Activated naive CD4-positive, alpha-beta T cell treated with anti-CD3 and anti-CD28 coated beads, Interleukin-2, amount 10 ng/mL, durations not matched to agents 7 days and 5 days (primary cell): ENCODE measurements at regions not wholly inside any gene's neighbourhood (a gene's known extent, or its start where the extent isn't known, plus 50 kb on each side); places are given as distances from the start of the nearest gene placed in this dataset.
"Not testable (repeated sequence)": the region's sequence is repeated elsewhere in the genome, so short reads cannot be mapped to it uniquely, and the experiment has no call there.

Source experiments
- CTCF ChIA-PET: fragments of 350-600 bp; sonication (Branson Sonifier 250); formaldehyde crosslinking; loops from one replicate; lab custom pipeline; 2021; ENCODE audit warnings: antibody characterized with exemption; lab: Charles Lee
- DNase-seq: peaks from one replicate; pipeline ENCODE4 v3.0.0-alpha.2; 2020
- H3K27ac Mint-ChIP-seq: one replicate; pipeline ENCODE4 v1.8.0; 2021; ENCODE audit warnings: mild to moderate bottlenecking, moderate library complexity, mixed read lengths
- H3K27me3 Mint-ChIP-seq: one replicate; pipeline ENCODE4 v1.8.0; 2021; ENCODE audit warnings: mild to moderate bottlenecking, mixed read lengths
- H3K36me3 Mint-ChIP-seq: one replicate; pipeline ENCODE4 v1.8.0; 2021; ENCODE audit warnings: mixed read lengths
- H3K4me1 Mint-ChIP-seq: one replicate; pipeline ENCODE4 v1.8.0; 2021; ENCODE audit warnings: mixed read lengths
- H3K4me3 Mint-ChIP-seq: one replicate; pipeline ENCODE4 v1.8.0; 2021; ENCODE audit warnings: mild to moderate bottlenecking, moderate library complexity, mixed read lengths
- H3K9me3 Mint-ChIP-seq: one replicate; pipeline ENCODE4 v1.8.0; 2021; ENCODE audit warnings: mixed read lengths

GRCh38 chr21:10354851-10355578 lies 166.4 kb upstream of the TPTE start:
- not testable (repeated sequence) for H3K27ac Mint-ChIP-seq, H3K4me3 Mint-ChIP-seq
- H3K9me3 Mint-ChIP-seq = peaks cover 69% of the 10 kb centered on the region

GRCh38 chr21:10359120-10359519 lies 162.3 kb upstream of the TPTE start:
- H3K27ac Mint-ChIP-seq, H3K4me3 Mint-ChIP-seq, CTCF ChIA-PET, DNase-seq, H3K27me3 Mint-ChIP-seq, H3K36me3 Mint-ChIP-seq, H3K4me1 Mint-ChIP-seq: not testable (repeated sequence)
- H3K9me3 Mint-ChIP-seq = peaks cover 60% of the 10 kb centered on the region

More at GRCh38 chr21:10354851-10355578, 166.4 kb upstream of the TPTE start:
- DNase-seq, H3K4me1 Mint-ChIP-seq, CTCF ChIA-PET, H3K27me3 Mint-ChIP-seq, H3K36me3 Mint-ChIP-seq: not testable (repeated sequence)

GRCh38 chr21:10359911-10360310 lies 161.5 kb upstream of the TPTE start:
- H3K9me3 Mint-ChIP-seq = peaks cover 52% of the 10 kb centered on the region
- H3K4me3 Mint-ChIP-seq, H3K27me3 Mint-ChIP-seq, H3K36me3 Mint-ChIP-seq, DNase-seq, H3K27ac Mint-ChIP-seq, CTCF ChIA-PET, H3K4me1 Mint-ChIP-seq: not testable (repeated sequence)

- H3K36me3 Mint-ChIP-seq, H3K4me1 Mint-ChIP-seq, H3K27ac Mint-ChIP-seq, H3K4me3 Mint-ChIP-seq, DNase-seq, CTCF ChIA-PET, H3K27me3 Mint-ChIP-seq: not testable (repeated sequence)
- H3K9me3 Mint-ChIP-seq = peaks cover 44% of the 10 kb centered on the region
Measured at GRCh38 chr21:10361214-10361736, 160.1 kb upstream of the TPTE start.

GRCh38 chr21:10362816-10363215 lies 158.6 kb upstream of the TPTE start:
- H3K36me3 Mint-ChIP-seq, DNase-seq, CTCF ChIA-PET, H3K4me3 Mint-ChIP-seq, H3K27ac Mint-ChIP-seq, H3K27me3 Mint-ChIP-seq, H3K4me1 Mint-ChIP-seq: not testable (repeated sequence)
- peaks cover 35% of the 10 kb centered on the region for H3K9me3 Mint-ChIP-seq

GRCh38 chr21:10363321-10363720 lies 158.1 kb upstream of the TPTE start:
- CTCF ChIA-PET, H3K36me3 Mint-ChIP-seq: not testable (repeated sequence)

GRCh38 chr21:10366210-10366609 lies 155.2 kb upstream of the TPTE start:
- H3K4me3 Mint-ChIP-seq, H3K36me3 Mint-ChIP-seq, H3K27ac Mint-ChIP-seq, H3K27me3 Mint-ChIP-seq, DNase-seq, CTCF ChIA-PET, H3K4me1 Mint-ChIP-seq: not testable (repeated sequence)
- peaks cover 22% of the 10 kb centered on the region for H3K9me3 Mint-ChIP-seq

More at GRCh38 chr21:10363321-10363720, 158.1 kb upstream of the TPTE start:
- DNase-seq, H3K27ac Mint-ChIP-seq, H3K4me1 Mint-ChIP-seq, H3K27me3 Mint-ChIP-seq, H3K4me3 Mint-ChIP-seq: not testable (repeated sequence)
- H3K9me3 Mint-ChIP-seq = peaks cover 32% of the 10 kb centered on the region

- DNase-seq, CTCF ChIA-PET, H3K4me1 Mint-ChIP-seq, H3K4me3 Mint-ChIP-seq, H3K36me3 Mint-ChIP-seq, H3K27me3 Mint-ChIP-seq, H3K27ac Mint-ChIP-seq: not testable (repeated sequence)
- peaks cover 12% of the 10 kb centered on the region for H3K9me3 Mint-ChIP-seq
Measured at GRCh38 chr21:10367586-10367985, 153.8 kb upstream of the TPTE start.

- H3K4me3 Mint-ChIP-seq, CTCF ChIA-PET, H3K9me3 Mint-ChIP-seq, H3K27me3 Mint-ChIP-seq, H3K36me3 Mint-ChIP-seq, H3K27ac Mint-ChIP-seq, DNase-seq, H3K4me1 Mint-ChIP-seq: not testable (repeated sequence)
Measured at GRCh38 chr21:10368323-10368798, 153.0 kb upstream of the TPTE start.

GRCh38 chr21:10369289-10369688 lies 152.1 kb upstream of the TPTE start:
- CTCF ChIA-PET, H3K27me3 Mint-ChIP-seq, H3K27ac Mint-ChIP-seq, H3K4me3 Mint-ChIP-seq, H3K36me3 Mint-ChIP-seq, DNase-seq, H3K4me1 Mint-ChIP-seq, H3K9me3 Mint-ChIP-seq: not testable (repeated sequence)

- H3K36me3 Mint-ChIP-seq, H3K27ac Mint-ChIP-seq, H3K27me3 Mint-ChIP-seq, H3K4me3 Mint-ChIP-seq, DNase-seq, CTCF ChIA-PET, H3K4me1 Mint-ChIP-seq: not testable (repeated sequence)
- H3K9me3 Mint-ChIP-seq = peaks cover 33% of the 10 kb centered on the region
Measured at GRCh38 chr21:10377758-10378157, 143.6 kb upstream of the TPTE start.

- CTCF ChIA-PET, H3K4me3 Mint-ChIP-seq, H3K36me3 Mint-ChIP-seq, H3K4me1 Mint-ChIP-seq, H3K27me3 Mint-ChIP-seq, H3K27ac Mint-ChIP-seq, DNase-seq: not testable (repeated sequence)
- peaks cover 27% of the 10 kb centered on the region for H3K9me3 Mint-ChIP-seq
Measured at GRCh38 chr21:10379816-10380215, 141.6 kb upstream of the TPTE start.

- DNase-seq, CTCF ChIA-PET, H3K27ac Mint-ChIP-seq, H3K4me1 Mint-ChIP-seq, H3K27me3 Mint-ChIP-seq, H3K36me3 Mint-ChIP-seq, H3K4me3 Mint-ChIP-seq: not testable (repeated sequence)
- H3K9me3 Mint-ChIP-seq = peaks cover 13% of the 10 kb centered on the region
Measured at GRCh38 chr21:10381687-10382060, 139.7 kb upstream of the TPTE start.

GRCh38 chr21:10382135-10382534 lies 139.2 kb upstream of the TPTE start:
- H3K36me3 Mint-ChIP-seq, CTCF ChIA-PET, H3K4me1 Mint-ChIP-seq, H3K4me3 Mint-ChIP-seq, H3K27ac Mint-ChIP-seq, H3K27me3 Mint-ChIP-seq, DNase-seq: not testable (repeated sequence)
- H3K9me3 Mint-ChIP-seq = peaks cover 13% of the 10 kb centered on the region

- H3K36me3 Mint-ChIP-seq, H3K27me3 Mint-ChIP-seq, H3K4me3 Mint-ChIP-seq, H3K4me1 Mint-ChIP-seq, CTCF ChIA-PET, H3K27ac Mint-ChIP-seq, DNase-seq: not testable (repeated sequence)
- peaks cover 13% of the 10 kb centered on the region for H3K9me3 Mint-ChIP-seq
Measured at GRCh38 chr21:10382580-10382979, 138.8 kb upstream of the TPTE start.
